SKM-1 treated with dmso at 0.1 percent for 144 hours (cell line): ENCODE measurements at regions not wholly inside any gene's neighbourhood (a gene's known extent, or its start where the extent isn't known, plus 50 kb on each side); places are given as distances from the start of the nearest gene placed in this dataset.

ENCODE experiments used
- DNase-seq: peaks from one replicate; lab custom pipeline; 2025; ENCODE audit not compliant: unreplicated experiment; lab: John Stamatoyannopoulos, UW

GRCh38 chr10:61157182-61157581, 213.2 kb upstream of the RHOBTB1 start:
- DNase-seq: no peak

DNA sequence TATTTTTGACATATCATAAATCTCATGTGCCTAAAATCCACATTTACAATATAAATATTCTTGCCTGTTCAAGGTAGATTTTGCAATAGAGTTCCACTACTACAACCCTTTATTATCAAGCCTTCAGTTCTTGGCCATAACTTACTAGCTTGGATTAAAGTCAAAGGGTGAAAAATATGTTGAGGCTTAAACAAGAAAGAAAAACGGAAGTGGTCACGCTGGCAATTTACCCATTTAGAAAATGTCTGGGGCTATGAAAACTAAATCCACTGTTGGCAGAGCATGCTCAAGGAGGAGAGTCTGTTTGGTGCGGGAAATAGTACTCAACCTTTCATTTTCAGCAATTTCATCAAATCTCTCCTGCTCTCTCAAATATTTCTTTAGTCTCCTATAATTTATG, 209.8 kb upstream of the RHOBTB1 start:
- no peak for DNase-seq

GRCh38 chr10:61151059-61151458, 207.1 kb upstream of the RHOBTB1 start:
- no peak for DNase-seq

DNA sequence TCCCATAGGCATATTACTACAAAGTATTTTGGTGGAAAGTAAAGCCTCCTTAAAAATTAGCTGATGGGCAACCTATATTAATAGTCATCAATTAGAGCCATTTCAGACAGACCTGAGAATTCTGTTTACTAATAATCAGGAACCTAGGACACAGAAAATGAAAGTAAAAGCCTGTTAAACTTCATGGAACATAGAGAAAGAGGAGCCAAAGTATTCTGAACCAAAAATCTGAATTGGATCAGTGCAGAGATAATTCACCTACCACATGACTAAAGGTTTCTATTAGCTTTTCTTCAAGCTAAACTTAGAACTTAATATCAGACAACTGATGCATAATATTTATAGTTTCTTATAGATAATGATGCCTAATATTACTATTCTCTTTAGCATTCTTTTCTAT, 204.5 kb upstream of the RHOBTB1 start:
- DNase-seq: no peak

GRCh38 chr10:61142987-61143386, 199.0 kb upstream of the RHOBTB1 start:
- no peak for DNase-seq

DNA sequence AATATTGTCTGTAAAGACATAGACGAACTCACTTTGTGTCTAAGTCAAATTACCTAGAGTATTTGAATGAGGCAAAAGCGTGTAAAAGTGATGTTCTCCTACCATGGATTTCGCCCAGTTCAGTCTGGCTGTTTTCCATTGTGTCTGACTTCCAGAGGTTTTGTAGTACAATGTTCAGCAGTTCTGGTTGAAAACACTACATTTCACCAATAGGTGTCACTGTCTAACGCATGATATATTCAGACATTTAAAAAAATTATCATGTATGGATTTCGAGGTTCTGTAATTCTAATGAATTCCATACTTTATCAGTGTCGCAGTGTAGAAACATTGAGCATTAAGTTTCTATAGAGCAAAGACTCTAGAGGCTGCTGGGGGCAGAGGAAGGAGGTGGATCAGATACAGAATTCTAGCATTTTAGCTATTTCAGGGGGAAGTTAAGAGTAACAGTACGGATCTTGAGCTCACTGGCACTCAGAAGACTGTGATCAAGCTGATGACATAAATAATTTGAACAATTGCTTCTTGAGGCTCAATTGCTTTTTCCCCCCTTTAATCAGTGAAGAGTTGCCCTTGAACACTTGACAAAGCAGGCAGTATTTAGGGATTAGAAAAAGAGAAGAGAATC, 196.9 kb upstream of the RHOBTB1 start:
- DNase-seq: peak; percentile 44

DNA sequence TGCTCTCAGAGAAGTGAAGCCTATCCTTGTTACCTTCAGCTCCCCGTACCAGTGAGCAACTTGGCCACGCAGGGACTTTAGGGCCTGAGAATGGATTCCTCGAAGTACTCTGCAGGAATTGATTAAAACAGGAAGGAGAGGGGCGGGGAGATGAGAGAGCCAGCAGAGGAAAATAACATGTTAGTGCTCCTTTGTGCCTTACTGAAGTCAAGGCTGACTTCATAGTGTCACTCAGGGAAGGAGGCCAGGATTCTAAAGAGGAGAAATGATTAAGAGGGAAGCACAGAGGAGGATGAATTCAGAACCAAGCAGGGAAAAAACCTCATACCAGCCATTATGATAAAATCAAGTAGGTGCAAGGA, 195.6 kb upstream of the RHOBTB1 start:
- no peak for DNase-seq

DNA sequence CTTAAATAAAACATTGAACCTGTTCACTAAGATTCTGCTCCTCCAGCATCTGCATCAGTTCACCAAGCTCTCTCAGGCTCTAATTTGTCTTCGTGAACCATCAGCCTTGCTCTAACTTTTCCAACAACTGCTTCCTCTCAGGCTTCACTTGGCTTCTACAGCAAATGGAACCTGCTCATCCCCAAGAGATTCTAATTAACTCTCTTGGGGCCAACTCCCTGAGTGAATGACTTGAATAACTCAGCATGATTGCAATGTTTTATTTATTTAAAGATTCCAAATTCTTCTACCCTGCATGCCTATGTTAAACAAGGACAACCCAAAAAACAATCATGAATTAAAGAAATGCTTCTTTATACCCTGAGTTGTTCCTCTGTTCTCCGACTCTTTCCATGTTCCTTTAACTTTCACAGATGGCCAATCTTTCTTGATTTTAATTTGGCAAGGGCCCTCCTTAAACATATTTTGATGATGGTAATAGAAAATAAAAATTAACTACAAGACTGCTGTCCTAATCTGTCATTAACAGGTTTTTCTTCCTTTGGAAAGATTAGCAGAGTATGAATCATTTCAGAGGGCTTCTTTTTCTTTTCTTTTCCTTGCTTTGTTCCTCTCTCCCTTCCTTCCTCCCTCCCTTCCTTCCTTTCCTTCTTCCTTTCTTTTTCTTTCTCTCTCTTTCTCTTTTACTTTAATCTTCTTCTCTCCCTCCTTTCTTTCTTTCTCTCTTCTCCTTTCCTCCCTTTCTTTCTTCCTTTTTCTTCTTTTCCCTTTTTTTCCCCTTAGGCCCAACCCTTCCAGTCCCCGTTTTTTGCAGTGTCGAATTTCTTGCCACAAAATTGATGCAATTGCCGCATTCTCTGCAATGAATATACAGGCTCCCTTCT, 195.0 kb upstream of the RHOBTB1 start:
- no peak for DNase-seq

DNA sequence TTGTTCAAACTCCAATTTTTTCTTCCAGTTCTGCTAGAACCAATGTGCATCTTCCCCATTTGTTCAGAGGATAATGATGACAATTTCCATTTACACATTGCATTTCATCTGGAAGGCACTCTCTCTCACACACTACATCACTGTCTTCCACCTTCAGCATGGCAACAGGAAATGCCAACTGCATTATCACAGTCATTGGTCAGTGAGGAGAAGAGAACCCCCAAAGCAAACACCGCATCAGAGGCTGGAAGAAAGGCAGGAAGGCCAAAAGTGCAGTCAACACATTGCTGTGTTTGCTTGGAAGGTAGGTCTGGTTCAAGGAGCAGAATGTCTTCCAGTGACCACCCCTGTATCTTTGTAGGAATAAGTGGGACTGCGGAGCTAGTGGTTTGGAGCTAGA, 192.2 kb upstream of the RHOBTB1 start:
- DNase-seq: no peak

DNA sequence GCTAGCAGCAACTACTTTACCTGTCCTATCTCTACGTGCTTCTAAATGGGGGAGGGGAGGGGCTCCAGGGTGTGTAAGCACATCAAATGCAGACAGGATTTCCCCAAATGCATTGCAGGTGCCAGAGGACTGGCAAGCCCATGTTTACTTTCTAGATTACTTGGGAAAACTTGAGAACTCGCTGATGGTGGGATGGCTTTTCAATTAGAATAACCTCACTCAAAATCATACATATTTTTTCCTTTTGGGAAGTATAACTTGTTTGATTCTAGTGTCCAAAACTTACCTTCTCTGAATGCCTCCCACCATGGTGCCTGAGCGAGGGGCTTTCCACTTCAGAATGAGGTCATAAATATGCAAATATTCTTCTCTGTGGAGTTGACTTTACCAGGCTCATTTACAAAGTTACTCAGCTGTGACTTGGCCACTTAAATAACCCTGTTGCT, 191.3 kb upstream of the RHOBTB1 start:
- DNase-seq: no peak

- no peak for DNase-seq
These were observed 186.4 kb upstream of the RHOBTB1 start for GRCh38 chr10:61130366-61130765.

GRCh38 chr10:61128196-61128595, 184.2 kb upstream of the RHOBTB1 start:
- DNase-seq: no peak

DNA sequence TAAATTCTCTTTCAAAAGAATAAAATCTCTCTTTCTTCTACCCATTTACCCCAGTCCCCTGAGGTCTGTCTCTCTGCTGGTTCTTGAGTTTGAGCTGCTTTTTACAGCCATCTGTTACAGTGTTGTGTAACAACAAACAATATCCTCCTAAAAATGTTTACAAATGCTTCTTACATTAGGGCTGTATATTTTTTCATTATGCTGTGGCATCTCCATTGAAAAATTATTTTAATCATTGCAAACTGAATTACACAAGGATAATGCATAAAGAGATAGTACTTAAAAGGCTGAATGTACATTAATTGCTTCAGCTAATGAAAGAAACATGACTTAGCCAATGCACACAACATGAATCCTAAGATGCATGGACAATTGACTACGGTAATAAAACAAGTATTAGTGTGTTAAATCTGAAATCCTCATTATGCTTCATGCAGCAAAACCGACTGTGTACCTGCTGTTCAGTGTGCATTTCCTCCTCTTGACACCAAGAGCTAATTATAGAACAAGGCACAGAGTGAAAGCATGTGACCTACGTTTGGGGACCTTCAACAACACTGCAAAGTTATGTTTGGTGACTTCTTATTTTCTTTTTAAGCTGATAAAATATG, 181.7 kb upstream of the RHOBTB1 start:
- DNase-seq: no peak

GRCh38 chr10:61124756-61125530, 181.0 kb upstream of the RHOBTB1 start:
- DNase-seq: no peak

GRCh38 chr10:61120805-61121204, 176.8 kb upstream of the RHOBTB1 start:
- DNase-seq: no peak

DNA sequence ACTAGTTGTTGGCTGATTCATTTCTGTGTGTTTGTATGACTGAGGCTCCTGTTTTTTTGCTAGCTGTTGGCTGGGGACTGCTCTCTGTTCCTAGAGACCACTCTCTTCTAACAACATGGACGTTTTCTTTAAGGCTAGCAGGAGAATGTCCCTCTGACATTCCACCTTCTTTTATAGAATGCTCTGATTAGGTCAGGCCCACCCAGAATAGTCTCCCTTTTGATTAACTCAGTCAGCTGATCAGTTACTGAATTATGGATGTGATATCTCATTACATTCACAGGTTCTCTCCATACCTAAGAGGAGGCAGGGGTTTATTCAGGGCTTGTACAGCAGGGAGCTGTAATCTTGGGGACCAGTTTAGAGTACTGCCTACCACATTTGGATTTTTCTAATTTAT, 175.6 kb upstream of the RHOBTB1 start:
- no peak for DNase-seq

- no peak for DNase-seq
These were observed 171.9 kb upstream of the RHOBTB1 start for GRCh38 chr10:61115897-61116296.

GRCh38 chr10:61112771-61113170, 168.8 kb upstream of the RHOBTB1 start:
- DNase-seq: no peak

DNA sequence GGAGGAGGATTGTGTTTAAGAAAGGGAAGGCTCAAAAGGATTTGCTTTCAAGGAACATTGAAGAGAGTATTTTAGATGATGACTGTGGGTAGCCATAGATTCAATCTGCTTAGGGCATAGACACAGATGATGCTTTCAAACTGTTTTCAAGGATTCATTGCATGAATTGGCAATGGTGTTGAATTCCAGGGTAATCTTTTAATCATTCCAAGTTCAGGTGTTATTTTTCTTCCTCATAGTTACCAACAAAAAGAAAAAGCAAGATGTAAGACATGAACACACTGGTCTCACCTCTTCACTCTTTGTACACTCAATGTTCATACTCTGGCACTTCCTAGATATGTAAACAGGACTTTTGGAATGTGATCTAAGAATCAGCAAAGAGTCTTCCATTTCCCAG, 167.0 kb upstream of the RHOBTB1 start:
- no peak for DNase-seq

GRCh38 chr10:61110188-61110844, 166.3 kb upstream of the RHOBTB1 start:
- no peak for DNase-seq

DNA sequence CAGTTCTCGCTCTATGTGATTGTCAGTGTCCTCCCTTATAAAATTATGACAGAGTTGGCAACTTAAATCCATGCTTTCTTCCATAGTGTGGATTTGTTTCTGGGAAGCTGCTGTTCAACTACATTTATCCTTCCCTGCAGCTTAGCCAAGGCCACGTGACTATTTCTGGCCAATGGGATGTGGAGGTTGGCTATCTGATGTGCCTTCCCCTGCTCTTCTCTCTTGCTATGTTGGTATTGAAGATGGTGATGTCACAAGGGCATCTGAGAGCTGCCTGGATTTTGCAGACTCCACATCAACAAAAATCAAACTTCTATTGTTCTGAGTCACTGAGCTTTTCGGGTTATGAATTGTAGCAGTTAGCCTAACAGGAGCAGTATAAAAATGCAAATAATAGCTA, 164.9 kb upstream of the RHOBTB1 start:
- DNase-seq: no peak
